ENCODE measurements at regions not wholly inside any gene's neighbourhood (a gene's known extent, or its start where the extent isn't known, plus 50 kb on each side); places are given as distances from the start of the nearest gene placed in this dataset.
"Not testable (repeated sequence)": the region's sequence is repeated elsewhere in the genome, so short reads cannot be mapped to it uniquely, and the experiment has no call there.

DNA sequence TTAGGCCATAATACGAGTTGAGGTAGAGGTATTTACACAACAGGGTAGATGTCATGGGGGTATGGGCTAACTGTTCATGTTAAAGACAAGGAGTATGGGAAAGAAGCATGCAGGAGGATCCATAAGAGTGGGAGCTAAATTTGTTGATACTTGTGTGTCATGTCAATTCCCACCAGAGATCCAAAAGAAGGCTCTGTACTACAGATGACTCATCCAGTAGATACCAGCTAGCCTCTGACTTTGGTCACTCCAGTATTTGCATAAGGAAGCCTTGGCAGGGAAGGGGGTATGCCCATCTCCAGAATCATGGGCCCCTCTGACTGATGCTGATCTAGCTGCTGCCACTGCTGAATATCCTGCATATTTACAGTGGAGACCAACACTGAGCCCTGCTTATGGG lies 743.7 kb upstream of the GRAMD2B start:
- no peak for TF ChIP-seq EZH2phosphoT487 (IDR thresholded peaks at IDR 0.05; ENCODE audit: borderline replicate concordance, low read depth, low read length)
- TF ChIP-seq, protein P1, sequence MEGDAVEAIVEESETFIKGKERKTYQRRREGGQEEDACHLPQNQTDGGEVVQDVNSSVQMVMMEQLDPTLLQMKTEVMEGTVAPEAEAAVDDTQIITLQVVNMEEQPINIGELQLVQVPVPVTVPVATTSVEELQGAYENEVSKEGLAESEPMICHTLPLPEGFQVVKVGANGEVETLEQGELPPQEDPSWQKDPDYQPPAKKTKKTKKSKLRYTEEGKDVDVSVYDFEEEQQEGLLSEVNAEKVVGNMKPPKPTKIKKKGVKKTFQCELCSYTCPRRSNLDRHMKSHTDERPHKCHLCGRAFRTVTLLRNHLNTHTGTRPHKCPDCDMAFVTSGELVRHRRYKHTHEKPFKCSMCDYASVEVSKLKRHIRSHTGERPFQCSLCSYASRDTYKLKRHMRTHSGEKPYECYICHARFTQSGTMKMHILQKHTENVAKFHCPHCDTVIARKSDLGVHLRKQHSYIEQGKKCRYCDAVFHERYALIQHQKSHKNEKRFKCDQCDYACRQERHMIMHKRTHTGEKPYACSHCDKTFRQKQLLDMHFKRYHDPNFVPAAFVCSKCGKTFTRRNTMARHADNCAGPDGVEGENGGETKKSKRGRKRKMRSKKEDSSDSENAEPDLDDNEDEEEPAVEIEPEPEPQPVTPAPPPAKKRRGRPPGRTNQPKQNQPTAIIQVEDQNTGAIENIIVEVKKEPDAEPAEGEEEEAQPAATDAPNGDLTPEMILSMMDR (conservative IDR thresholded peaks at IDR 0.05; ENCODE audit: low read length), result no peak
- no TSS peak for BruUV-seq (replicated peaks)
- Histone ChIP-seq H3K27ac (ENCODE audit: low read depth, low read length, poor library complexity, severe bottlenecking) (no peak overlapping the region), H3K4me2 (ENCODE audit: low read length) (no peak overlapping the region), H4K20me1 (ENCODE audit: insufficient read depth, low read length) (no peaks in the 10 kb centered on the region), H3K4me1 (ENCODE audit: insufficient read depth, low read length, poor library complexity, severe bottlenecking) (no peaks in the 10 kb centered on the region), H3K9me3 (ENCODE audit: low read length) (no peaks in the 10 kb centered on the region), H3K4me3 (ENCODE audit: low read depth, low read length, poor library complexity, severe bottlenecking) (no peak overlapping the region), H3K79me2 (ENCODE audit: insufficient read depth, low read depth, low read length) (no peaks in the 10 kb centered on the region), H3K36me3 (ENCODE audit: insufficient read depth, low read length) (no peaks in the 10 kb centered on the region), H3K9me2 (ENCODE audit: insufficient read depth, low read length) (no peaks in the 10 kb centered on the region), H2AFZ (ENCODE audit: low read length) (no peak overlapping the region)
- DNase-seq (ENCODE audit: low spot score), result no peak
- intact Hi-C loops (cut with micrococcal nuclease; ENCODE audit: unreplicated experiment), result no loop called here
- CTCF ChIA-PET (ENCODE audit: unreplicated experiment), result no interaction called here
- POLR2A ChIA-PET, result no interaction called here

DNA sequence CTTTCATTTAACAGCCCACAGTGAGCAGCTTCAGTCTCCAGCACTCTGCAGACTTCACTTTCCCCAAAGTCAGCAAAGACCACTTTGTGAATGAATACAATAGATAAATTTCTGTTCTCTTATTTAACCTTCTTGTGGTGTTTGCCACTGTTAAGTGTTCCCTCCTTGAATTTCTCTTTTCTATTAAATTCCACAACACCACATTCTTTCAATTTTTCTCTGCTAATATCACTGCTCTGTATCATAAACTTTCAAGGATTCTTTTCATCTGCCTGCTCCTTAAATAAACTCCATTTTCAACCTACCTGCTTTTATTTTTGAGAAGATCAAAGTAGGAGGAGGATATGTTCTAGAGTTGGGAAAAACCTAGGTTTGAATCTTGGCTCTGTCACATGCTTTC lies 739.5 kb upstream of the GRAMD2B start:
- Histone ChIP-seq H4K20me1 (ENCODE audit: insufficient read depth, low read length) (no peaks in the 10 kb centered on the region), H3K79me2 (ENCODE audit: insufficient read depth, low read depth, low read length) (no peaks in the 10 kb centered on the region), H3K36me3 (ENCODE audit: insufficient read depth, low read length) (no peaks in the 10 kb centered on the region), H3K4me3 (ENCODE audit: low read depth, low read length, poor library complexity, severe bottlenecking) (no peak overlapping the region), H3K4me2 (ENCODE audit: low read length) (no peak overlapping the region), H3K9me3 (ENCODE audit: low read length) (no peaks in the 10 kb centered on the region), H3K4me1 (ENCODE audit: insufficient read depth, low read length, poor library complexity, severe bottlenecking) (no peaks in the 10 kb centered on the region), H3K27ac (ENCODE audit: low read depth, low read length, poor library complexity, severe bottlenecking) (no peak overlapping the region), H3K9me2 (ENCODE audit: insufficient read depth, low read length) (no peaks in the 10 kb centered on the region), H2AFZ (ENCODE audit: low read length) (no peak overlapping the region)
- no TSS peak for BruUV-seq (replicated peaks)
- ChIA-PET CTCF (ENCODE audit: unreplicated experiment) (no interaction called here), POLR2A (no interaction called here)
- TF ChIP-seq, protein P1 (conservative IDR thresholded peaks at IDR 0.05; ENCODE audit: low read length), result no peak
- no peak for TF ChIP-seq EZH2phosphoT487 (IDR thresholded peaks at IDR 0.05; ENCODE audit: borderline replicate concordance, low read depth, low read length)
- no peak for DNase-seq (ENCODE audit: low spot score)
- intact Hi-C loops (cut with micrococcal nuclease; ENCODE audit: unreplicated experiment), result no loop called here

DNA sequence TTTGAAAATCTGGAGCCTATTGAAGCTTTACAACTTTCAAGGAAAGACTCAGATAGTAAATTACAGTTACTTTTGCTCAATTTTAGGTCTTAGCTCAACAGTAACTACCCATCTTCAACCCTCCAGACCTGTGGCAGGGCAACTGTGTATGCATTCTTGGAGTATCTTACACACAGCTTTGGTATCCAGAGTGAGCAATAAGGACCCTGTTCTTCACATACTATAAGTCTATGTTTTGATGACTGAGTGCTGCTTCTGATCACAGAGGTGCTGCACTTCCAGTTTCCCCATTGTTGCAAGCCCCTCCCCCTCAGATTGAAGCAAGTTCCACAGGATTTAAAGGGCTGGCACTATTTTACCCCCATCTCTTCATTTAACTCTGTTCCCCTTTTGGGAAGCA lies 737.4 kb upstream of the GRAMD2B start:
- no peak for DNase-seq (ENCODE audit: low spot score)
- Histone ChIP-seq H3K4me2 (ENCODE audit: low read length) (no peak overlapping the region), H3K9me2 (ENCODE audit: insufficient read depth, low read length) (no peaks in the 10 kb centered on the region), H2AFZ (ENCODE audit: low read length) (no peak overlapping the region), H3K4me1 (ENCODE audit: insufficient read depth, low read length, poor library complexity, severe bottlenecking) (no peaks in the 10 kb centered on the region), H3K27ac (ENCODE audit: low read depth, low read length, poor library complexity, severe bottlenecking) (no peak overlapping the region), H3K9me3 (ENCODE audit: low read length) (no peaks in the 10 kb centered on the region), H3K79me2 (ENCODE audit: insufficient read depth, low read depth, low read length) (no peaks in the 10 kb centered on the region), H3K4me3 (ENCODE audit: low read depth, low read length, poor library complexity, severe bottlenecking) (no peak overlapping the region), H3K36me3 (ENCODE audit: insufficient read depth, low read length) (no peaks in the 10 kb centered on the region), H4K20me1 (ENCODE audit: insufficient read depth, low read length) (no peaks in the 10 kb centered on the region)
- BruUV-seq (replicated peaks), result no TSS peak
- CTCF ChIA-PET (ENCODE audit: unreplicated experiment), result no interaction called here
- POLR2A ChIA-PET, result interaction anchor here (0.6 to 0.7 kb wide), 2 partner anchors 14 to 46 kb away, joined by 3 read pairs; no protein-coding TSS in a partner anchor
- TF ChIP-seq EZH2phosphoT487 (IDR thresholded peaks at IDR 0.05; ENCODE audit: borderline replicate concordance, low read depth, low read length), result no peak
- TF ChIP-seq, protein P1 (conservative IDR thresholded peaks at IDR 0.05; ENCODE audit: low read length), result no peak
- intact Hi-C loops (cut with micrococcal nuclease; ENCODE audit: unreplicated experiment), result no loop called here

DNA sequence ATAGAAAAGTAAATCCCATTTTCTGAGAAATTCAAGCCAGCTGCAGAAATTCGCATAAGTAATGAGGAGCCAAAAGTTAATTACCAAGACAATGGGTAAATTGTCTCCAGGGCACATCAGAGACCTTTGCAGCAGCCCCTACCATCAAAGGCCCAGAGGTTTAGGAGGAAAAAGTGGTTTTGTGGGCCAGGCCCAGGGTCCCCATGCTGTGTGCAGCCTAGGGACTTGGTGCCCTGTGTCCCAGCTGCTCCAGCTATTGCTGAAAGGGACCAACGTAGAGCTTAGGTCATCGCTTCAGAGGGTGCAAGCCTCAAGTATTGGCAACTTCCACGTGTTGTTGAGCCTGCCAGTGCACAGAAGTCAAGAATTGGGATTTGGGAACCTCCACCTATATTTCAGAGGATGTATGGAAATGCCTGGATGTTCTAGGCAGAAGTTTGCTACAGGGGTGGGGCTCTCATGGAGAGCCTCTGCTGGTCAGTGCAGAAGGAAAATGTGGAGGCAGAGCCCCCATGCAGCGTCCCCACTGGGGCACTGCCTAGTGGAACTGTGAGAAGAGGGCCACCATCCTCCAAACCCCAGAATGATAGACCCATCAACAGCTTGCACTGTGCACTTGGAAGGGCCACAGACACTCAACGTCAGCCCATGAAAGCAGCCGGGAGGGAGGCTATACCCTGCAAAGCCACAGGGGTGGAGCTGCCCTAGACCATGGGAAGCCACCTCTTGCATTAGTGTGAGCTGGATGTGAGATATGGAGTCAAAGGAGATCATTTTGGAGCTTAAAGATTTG lies 731.3 kb upstream of the GRAMD2B start:
- not testable (repeated sequence) for BruUV-seq (replicated peaks); H3K4me1 ChIP-seq (ENCODE audit: insufficient read depth, low read length, poor library complexity, severe bottlenecking)

More for the DNA sequence above, 731.3 kb upstream of the GRAMD2B start:
- H3K4me2 ChIP-seq (ENCODE audit: low read length); H2AFZ ChIP-seq (ENCODE audit: low read length); DNase-seq (ENCODE audit: low spot score); H3K27ac ChIP-seq (ENCODE audit: low read depth, low read length, poor library complexity, severe bottlenecking); H3K9me3 ChIP-seq (ENCODE audit: low read length); CTCF ChIA-PET (ENCODE audit: unreplicated experiment); H4K20me1 ChIP-seq (ENCODE audit: insufficient read depth, low read length); H3K9me2 ChIP-seq (ENCODE audit: insufficient read depth, low read length); intact Hi-C loops (cut with micrococcal nuclease; ENCODE audit: unreplicated experiment); H3K4me3 ChIP-seq (ENCODE audit: low read depth, low read length, poor library complexity, severe bottlenecking); H3K79me2 ChIP-seq (ENCODE audit: insufficient read depth, low read depth, low read length); H3K36me3 ChIP-seq (ENCODE audit: insufficient read depth, low read length): not testable (repeated sequence)
- POLR2A ChIA-PET, result interaction anchor here (0.7 to 0.9 kb wide), 2 partner anchors 35 to 345 kb away, joined by 3 read pairs; no protein-coding TSS in a partner anchor
